HK-2 (cell line): ENCODE measurements at regions not wholly inside any gene's neighbourhood (a gene's known extent, or its start where the extent isn't known, plus 50 kb on each side); places are given as distances from the start of the nearest gene placed in this dataset.
"Not testable (repeated sequence)": the region's sequence is repeated elsewhere in the genome, so short reads cannot be mapped to it uniquely, and the experiment has no call there.

Experiments
- DNase-seq: peaks from one replicate; pipeline ENCODE4 v3.0.0-alpha.2; 2018; ENCODE audit not compliant: unreplicated experiment

- DNase-seq, result no peak
These were observed 153.9 kb upstream of the SETMAR start for GRCh38 chr3:4149296-4149695.

GRCh38 chr3:4150816-4151215 lies 152.4 kb upstream of the SETMAR start:
- no peak for DNase-seq

GRCh38 chr3:4151859-4152258 lies 151.3 kb upstream of the SETMAR start:
- no peak for DNase-seq

- no peak for DNase-seq
These were observed 149.4 kb upstream of the SETMAR start for GRCh38 chr3:4153771-4154170.

GRCh38 chr3:4158329-4158728 lies 144.8 kb upstream of the SETMAR start:
- DNase-seq, result no peak

- no peak for DNase-seq
These were observed 141.1 kb upstream of the SETMAR start for GRCh38 chr3:4162096-4162495.

- no peak for DNase-seq
These were observed 140.2 kb upstream of the SETMAR start for GRCh38 chr3:4163011-4163410.

GRCh38 chr3:4166540-4166939 lies 136.6 kb upstream of the SETMAR start:
- DNase-seq, result no peak

GRCh38 chr3:4167230-4167629 lies 135.9 kb upstream of the SETMAR start:
- DNase-seq, result not testable (repeated sequence)

- DNase-seq, result no peak
These were observed 128.4 kb upstream of the SETMAR start for GRCh38 chr3:4174791-4175190.

GRCh38 chr3:4191971-4192370 lies 111.2 kb upstream of the SETMAR start:
- DNase-seq, result no peak

- DNase-seq, result no peak
These were observed 108.2 kb upstream of the SETMAR start for GRCh38 chr3:4195006-4195405.

GRCh38 chr3:4196506-4197147 lies 106.5 kb upstream of the SETMAR start:
- no peak for DNase-seq

GRCh38 chr3:4197670-4198069 lies 105.5 kb upstream of the SETMAR start:
- no peak for DNase-seq

- DNase-seq, result no peak
These were observed 104.7 kb upstream of the SETMAR start for GRCh38 chr3:4198491-4198890.

GRCh38 chr3:4204776-4205175 lies 98.4 kb upstream of the SETMAR start:
- DNase-seq, result not testable (repeated sequence)

- DNase-seq, result no peak
These were observed 95.5 kb upstream of the SETMAR start for GRCh38 chr3:4207672-4208071.

- DNase-seq, result no peak
These were observed 94.6 kb upstream of the SETMAR start for GRCh38 chr3:4208556-4208955.

- DNase-seq, result no peak
These were observed 91.6 kb upstream of the SETMAR start for GRCh38 chr3:4211610-4212009.

GRCh38 chr3:4213420-4213819 lies 89.7 kb upstream of the SETMAR start:
- not testable (repeated sequence) for DNase-seq

- not testable (repeated sequence) for DNase-seq
These were observed 86.2 kb upstream of the SETMAR start for GRCh38 chr3:4216974-4217373.

GRCh38 chr3:4218456-4219226 lies 84.5 kb upstream of the SETMAR start:
- DNase-seq, result no peak

- no peak for DNase-seq
These were observed 84.0 kb upstream of the SETMAR start for GRCh38 chr3:4219227-4219568.

GRCh38 chr3:4220065-4220464 lies 83.1 kb upstream of the SETMAR start:
- no peak for DNase-seq
